Inflammatory macrophage (primary cell): ENCODE measurements at regions not wholly inside any gene's neighbourhood (a gene's known extent, or its start where the extent isn't known, plus 50 kb on each side); places are given as distances from the start of the nearest gene placed in this dataset.

Experiments
- DNase-seq, 2 donors: peaks; one replicate each; pipeline ENCODE4 v3.0.0-alpha.2; 2020 to 2022

DNA sequence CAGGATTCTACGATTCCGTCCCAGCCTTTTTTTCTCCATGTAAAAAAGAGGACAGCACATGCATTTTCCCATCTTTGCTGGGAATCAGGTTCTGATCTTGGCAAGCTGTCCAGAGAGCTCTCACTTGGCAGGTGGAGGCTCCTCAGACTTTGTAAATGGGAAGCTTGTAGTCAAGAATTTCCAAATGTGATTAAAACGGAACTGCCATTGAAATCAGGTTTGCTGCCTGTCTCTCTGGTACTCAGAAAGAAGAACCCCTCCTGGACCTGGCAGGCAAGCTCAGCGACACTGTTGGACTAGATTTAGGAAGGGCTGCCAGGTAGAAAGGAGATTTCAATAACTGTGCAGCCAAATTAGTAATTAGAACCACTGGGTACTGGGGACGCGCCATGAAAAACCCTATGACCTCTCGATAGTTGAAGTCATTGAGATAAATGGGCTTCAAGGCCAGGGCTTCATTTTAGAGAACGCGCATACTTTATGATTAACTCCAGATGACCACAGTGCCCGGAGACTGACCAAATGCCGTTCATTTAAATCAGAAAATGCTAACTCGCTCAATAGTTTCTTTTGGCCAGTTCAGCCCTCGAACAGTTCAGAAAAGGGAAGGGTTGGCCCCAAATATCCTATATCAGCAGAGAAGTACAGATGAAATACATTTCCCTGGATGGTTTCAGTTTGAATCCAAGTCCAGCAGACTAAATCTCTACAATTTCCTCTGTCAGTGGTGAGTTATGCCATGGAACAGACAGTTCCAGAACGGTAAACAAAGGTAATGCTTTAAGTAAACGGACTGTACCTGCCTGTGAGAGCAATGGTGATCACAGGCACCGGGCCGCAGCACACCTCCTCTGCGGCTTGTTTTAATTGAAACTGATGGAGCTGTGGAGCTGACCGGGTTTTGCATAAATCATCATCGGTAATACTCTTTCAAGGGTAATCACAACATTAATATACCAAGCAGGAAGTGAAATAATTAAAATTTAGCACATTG is 517.4 kb downstream of the RFC3 start:
- no peak for DNase-seq

DNA sequence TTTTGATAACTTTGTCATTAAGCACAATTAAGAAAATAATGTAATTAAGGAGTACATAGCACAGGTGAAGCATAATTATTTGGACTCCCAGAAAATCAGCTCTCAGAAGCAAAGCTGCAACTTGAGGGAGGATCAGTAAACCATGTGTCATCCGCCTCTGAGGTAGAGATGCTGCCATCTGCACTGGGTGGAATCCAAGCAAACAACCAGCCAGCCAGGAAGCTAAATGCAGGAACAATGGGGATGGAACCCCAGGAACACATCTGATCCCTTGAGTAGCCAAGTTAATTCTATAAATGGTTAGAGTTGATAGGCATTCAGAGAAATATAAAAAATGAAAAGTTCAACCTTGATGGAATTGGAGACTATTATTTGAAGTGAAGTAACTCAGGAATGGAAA is 520.2 kb downstream of the RFC3 start:
- DNase-seq: no peak

DNA sequence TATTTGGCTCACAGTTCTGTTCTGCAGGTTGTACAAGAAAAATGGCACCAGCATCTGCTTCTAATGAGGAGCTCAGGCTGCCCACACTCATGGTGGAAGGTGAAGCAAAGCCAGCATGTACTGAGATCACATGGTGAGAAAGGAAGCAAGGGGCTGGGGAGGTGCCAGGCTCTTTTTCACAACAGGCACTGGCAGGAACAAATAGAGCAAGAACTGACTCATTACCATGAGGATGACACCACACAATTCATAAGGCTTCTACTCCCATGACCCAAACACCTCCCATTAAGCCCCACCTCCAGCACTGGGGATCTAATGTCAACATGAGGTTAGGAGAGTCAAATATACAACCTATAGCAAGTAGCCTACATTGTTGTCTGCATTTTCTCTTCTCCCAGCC is 522.6 kb downstream of the RFC3 start:
- no peak for DNase-seq

DNA sequence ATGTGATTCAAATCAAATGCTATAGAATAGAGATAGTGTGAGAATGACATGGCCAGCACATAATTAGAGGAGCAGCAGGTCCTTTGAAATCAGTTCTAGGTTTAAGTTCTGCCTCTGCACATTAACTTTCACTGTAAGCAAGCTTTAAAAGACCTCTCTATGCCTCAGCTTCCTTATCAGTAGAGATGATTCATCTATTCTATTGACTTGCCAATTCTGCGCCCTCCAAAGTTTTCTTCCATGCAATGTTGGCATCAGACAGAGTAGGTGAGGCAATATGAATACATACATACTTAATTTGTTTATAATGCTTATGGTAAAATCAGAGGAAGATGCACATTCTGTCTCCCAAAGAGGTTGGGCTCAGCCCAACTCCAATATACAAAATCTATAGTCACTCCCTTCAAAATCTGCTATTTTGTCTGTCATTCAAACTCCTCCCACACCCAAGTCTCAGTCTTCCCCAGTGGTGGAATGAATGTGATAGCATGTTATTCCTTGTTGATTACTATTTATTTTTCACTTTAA is 525.5 kb downstream of the RFC3 start:
- DNase-seq: no peak

DNA sequence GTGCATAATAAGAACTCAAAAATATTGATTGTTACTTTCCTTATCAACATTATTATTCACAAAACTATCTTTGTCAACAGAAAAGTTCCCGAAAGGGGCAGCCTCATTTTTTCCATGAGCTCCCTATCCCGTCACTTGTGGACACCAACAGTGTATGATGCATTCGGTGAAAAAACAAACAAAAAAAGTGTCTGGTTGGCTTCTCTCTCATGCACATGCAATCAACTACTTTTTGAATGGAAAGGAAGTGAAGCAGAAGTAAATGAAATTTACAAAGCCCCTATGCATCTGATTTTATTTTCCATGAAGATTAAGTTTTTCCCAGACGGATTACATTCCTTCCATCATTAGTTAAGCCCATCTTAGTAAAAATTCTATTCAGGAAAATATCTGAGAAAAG is 526.9 kb downstream of the RFC3 start:
- no peak for DNase-seq

DNA sequence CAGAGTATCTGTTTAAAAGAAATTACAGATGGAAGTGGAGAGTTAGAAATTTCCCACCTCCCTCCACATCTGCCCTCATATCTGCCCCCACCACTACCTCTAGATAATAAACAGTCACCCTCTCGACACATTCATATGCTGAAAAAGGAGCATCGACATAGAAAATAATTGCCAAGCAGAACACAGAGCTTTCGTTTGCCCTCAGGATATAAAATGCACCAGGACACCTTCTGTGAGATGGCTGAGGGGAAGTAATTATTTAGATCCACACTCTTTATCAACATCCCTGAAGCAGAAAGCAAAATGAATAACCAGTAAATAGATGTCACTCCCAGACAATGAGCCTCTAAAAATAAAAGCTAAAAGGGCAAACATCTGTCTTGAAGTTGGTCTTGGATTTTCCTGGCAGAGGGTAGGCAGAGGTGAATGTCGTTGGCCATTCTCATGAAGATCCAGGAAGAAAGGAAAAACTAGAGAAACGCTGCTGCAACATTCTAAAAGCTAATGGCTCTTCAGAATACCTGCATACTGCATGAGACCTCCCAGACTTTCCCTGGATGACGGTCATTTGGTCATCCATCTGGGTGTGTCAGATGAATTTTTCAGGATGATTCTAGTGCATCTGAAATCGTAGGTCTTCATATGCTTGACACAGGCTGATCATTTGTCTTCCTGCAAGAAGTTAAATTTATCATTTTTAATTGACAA is 527.5 kb downstream of the RFC3 start:
- no peak for DNase-seq

DNA sequence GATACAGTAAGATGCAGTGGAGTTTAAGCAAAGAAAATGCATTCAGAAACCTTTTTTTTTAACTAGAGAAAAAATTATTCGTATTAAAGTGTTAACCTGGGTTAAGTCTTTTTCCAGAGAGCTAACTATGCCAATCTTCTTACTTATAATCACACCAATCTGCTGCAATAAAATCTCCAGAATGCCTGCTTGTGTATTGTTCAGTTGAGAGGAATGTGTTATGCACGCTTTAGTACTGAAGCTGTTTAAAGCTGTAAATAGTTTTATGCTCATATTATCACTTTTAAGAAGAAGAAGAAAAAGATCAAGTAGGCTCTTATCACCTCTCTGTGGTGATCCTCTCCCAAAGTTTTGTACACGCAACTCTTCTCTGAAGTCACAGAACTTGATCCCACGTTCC is 528.7 kb downstream of the RFC3 start:
- DNase-seq: no peak

DNA sequence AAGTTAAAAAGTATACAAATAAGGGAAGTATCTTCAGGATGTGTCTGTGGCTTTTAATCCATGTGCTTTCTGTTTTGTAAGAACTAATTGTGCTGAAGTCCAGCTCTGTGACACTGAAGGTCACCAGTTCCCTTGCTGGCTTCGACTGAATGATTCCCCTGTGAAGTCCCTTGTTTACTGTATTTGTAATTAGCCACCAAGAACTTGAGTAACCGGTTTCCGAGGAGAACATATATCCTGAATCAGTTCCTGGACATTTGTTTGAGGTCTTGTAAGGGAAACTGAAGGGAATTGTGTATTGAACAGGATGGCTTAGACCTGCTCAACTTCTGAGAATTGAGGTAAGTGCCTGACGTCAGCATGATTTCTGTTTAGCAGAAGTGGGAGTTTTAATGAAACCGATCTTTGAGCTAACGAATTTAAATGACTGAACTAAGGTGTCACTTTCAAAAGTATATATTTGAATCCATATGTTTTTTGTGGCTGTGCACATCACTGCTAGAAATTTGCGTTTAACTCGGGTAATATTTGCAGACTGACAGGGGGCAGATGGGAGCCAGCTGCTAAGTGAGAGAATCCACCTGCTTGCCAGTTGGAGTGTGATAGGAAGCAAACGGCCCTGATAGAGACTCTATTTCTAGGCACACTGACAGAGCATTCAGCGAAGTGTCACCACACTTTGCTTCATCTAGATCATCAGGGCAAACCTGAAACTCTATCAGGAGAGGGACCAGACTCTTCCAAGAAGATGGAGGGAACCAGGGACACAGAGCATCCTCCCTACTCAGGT is 530.0 kb downstream of the RFC3 start:
- no peak for DNase-seq

DNA sequence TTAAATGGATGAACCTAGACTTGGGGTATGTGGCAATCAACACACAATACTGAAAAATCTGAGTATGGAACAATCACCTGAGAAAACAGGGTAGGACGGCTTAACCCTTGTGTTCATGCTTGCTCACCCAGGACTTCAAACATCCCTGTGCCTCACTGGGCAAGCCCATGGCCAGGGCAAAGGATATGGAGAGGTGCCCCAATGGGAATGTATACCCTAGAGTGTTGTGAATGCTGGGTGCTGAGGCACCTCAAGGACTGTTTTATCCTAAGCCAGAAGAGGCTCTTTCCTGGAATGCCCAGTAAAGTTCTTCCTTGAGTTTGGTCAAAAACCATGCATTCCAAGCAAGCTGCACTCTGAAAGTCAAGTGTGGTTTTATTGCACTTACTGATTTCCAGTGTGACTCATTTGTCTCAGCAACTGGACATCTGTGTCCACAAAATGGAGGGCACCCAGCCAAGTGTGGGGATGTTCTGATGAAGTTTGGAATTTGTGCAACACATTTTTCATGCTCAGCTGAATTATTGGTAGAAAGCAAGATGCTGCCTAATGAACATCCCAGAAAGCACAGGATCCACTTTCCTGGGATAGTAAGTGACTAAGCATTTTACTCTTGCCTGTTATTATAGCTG is 531.3 kb downstream of the RFC3 start:
- DNase-seq: no peak

DNA sequence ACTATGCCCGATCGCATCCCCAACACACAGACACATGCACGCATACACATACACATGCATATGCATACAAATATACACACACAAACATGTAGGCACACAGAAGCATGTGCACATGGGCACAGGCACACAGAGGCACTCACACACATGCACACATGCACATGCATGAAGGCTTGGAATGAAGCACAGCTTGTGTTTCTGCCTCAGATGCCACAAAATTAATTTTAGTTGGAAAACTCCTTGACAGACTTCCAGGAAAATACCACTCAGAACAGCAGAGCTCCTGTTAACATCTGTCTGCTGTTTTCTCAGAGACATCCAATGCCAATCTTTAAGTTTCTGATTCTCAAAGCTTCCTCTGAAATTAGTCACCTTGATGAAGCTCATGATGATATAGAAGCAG is 532.7 kb downstream of the RFC3 start:
- no peak for DNase-seq

DNA sequence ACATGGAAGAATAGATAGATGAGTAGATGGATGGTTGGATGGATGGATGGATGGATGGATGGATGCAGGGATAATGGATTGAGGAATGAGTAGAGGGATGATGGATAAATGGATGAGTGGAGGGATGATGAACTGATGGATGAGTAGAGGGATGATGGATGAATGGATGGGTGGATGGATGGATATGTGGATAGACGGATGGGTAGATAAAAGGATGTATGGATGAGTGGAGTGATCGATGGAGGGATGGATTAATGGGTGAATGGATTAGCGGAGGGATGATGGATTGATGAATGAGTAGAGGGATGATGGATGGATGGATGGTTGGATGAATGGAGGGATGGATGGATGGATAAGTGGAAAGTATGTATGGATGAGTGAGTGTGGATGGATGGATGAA is 533.2 kb downstream of the RFC3 start:
- DNase-seq: no peak

DNA sequence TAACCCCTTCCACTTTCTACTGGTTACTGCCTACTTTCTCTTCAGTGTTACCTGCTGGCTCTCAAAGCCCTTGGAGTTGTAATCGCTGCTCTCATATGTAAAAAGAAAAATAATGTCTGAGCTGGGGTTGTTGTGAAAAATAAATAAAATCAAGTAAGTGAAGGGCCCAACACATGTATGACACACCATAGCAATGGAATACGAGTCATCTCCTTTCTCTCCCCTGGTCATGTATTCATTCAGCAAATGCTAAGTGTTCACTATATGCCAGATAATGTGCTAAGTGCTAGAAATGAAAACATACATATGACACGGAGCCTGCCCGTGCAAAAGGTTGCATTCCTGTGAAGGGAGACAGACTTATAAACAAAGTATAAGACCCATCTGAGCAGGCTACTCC is 535.0 kb downstream of the RFC3 start:
- no peak for DNase-seq

DNA sequence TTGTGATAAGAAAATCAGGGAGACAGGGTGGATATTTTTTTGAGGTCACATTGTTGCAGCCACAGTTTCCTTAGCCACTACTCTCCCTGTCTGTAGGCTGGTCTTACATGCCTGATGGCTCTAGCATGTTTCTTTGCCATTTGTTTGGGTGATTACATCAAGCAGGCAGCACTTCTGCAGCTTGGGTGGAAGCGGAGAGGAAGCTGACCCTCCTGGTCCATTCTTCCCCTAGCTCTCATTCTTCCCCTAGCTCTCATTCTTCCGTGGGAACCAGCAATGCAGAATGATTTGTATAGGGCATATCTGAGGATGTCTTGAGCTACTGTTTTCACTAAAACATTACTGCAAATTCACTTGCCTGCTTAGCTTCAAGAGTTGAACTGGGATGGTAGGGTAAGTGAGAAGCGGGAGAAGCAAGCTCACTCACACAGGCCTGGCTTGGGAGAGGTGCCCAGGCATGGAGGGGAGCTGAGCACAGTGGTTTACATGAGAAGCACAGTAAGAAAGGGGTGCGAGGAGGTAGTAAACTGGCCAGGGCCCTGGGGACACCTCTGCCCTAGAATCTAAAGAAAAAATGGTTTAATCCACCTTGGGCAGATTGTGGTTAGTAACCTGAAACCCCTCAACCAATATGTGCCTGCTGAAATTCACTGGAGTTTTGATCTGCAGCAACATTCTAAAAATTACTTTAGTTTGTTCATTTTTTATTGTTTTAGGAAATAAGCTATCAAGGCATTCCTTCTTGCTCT is 538.9 kb downstream of the RFC3 start:
- no peak for DNase-seq

DNA sequence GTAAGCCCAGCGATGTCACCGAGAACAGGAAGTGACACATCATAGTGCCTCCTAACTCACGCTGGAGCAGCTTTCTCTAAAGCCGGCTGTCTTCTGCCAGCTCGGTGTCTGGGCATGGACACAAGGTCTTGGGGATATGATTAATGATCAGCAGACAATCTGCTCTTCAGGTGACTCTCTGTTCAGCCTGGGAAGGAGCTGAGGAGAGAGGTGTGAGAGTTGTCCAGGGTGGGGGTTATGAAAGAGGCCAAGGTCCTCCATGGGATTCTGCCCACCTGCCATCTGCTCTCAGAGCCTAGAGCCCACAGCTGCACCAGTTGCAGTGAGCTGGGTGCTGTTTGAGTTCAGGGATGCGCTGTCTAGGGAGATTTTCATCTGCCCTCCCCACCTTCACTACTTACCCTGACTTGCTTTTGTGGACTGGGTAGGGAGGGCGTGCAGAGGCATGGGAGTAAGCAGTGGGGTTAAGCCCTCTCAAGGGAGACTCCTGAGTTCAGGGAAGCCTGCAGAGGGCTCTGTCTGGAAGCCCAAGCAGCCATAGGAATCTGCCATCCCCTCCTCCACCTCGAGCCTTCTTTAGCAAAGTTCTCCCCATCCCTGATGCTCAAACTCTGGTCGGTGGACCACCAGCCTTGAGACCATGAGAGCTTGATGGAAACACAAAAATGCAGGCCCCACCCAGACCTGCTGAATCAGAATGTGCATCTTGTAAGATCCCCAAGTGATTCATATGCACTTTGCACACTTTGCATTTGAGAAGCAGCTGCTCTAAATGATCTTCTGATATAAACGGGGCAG is 539.7 kb downstream of the RFC3 start:
- no peak for DNase-seq

DNA sequence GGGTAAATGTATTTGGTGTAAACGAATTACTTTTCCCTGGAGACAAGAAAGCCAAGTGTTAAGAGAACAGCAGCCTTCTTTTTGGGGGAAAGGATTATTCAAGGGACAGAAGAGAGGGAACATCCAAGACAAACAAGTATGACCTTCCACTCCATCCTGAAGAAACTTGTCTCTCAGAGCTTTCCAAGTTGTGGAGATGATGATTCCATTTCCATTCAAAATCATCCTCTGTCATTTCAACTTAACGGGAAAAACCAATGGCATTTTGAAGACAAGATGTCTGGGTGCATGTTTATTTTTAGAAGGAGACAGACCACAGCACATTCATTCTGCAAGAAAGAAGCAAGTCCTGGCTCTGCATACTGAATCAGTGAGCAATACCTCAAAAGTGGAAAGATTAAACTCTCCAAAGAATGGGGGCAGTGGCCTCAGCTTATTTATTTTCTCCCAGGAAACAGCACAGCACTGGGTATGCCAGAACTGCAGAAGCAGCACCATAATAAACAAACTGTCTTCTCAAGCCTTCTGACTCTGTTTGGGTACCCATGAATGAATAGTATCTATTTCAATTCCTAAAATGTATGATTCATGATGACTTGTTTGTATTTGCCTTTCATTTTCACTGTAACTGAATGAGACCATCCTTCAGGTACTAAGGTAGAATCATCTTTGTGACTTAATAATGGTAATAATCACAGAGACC is 541.0 kb downstream of the RFC3 start:
- DNase-seq: no peak

DNA sequence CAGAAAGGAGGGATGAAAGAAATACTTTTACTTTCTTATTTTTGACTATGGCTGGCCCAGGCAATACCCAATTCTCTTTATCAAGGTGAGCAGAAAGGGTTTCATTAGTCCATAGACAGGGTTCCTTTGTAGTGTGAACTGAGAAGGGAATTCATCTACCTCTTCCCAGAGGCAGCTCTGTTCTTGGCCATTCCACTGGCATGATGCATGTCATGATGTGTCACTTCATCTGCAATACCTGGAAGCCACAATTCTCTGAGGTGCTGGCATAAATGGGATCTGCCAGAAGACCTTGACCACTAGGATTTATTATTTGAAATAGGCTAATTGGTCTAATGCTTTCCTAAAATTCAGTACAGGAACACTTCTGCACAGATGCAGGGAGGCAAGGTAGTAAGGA is 542.8 kb downstream of the RFC3 start:
- no peak for DNase-seq

DNA sequence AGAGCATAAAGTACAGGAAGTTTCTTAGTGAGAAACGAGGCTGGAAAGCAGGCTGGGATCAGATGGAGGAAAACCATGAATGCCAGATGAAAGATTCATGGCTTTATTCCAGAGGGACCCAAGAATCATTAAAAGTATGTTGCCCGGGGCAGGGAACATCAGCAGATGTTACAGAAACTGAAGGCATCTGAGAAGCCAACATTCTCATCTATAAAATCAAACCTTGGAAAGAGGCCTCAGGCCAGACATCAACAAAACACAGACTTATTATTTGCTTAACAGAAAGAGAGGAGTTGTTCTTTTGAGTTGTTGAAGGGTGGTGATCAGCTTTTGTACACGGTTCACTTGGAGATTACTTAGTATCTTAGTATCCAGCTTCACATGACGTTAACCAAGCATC is 543.6 kb downstream of the RFC3 start:
- DNase-seq: no peak

DNA sequence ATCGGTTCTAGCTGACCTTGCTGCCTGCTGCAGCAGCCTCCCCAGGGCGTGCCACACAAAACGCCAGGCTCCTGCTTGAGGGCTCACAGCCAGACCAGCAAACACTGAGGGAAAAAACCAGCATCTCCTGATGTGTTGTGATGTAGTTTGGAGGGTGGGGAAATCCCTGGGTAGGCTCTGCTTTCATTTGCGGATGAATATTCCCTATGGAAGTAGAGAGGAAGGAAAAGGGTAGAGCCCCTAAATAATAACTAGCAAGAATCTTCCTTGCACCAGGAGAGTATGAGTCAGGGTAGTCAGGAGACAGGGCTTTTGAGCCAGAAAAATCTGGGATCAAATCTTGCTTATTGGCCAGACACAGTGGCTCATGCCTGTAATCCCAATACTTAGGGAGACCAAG is 545.3 kb downstream of the RFC3 start:
- DNase-seq: no peak

DNA sequence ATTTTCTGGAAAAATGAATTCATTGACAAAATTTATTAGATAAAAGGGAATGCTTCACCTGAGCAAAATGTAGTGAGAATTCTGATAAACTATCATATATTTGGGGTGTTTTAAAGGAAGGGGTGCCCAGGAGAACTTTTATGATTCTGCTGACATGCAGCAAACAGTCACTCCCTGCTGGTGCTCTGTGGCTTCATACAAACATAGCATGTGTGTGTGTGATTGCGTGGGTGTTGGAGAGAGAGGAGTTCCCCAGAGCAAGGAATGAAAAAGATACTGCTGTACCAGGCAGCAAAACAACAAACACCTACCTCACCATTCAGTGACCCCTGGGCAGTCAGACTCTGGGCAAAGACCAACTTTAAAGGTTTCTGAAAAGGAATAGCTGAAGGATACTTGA is 546.7 kb downstream of the RFC3 start:
- DNase-seq: no peak

DNA sequence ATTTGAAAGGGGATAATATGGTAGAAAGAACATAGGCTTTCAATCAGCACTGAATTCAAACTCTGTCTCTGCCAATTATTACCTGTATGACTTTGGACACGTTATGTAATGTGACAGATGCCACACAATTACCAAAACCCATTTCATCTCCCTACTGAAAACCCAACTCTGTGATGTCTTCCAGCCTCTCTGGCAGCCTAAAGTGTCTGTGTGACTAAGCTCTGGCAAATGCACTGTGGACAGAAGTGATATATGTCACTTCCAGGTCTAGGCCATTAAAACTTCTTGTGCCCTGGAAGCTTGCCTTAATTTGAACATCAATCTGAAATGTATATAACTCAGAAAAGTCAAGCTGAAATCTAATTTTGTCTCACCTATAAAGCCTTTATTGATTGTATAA is 552.0 kb downstream of the RFC3 start:
- no peak for DNase-seq
